HEK293 (cell line): ENCODE measurements at regions not wholly inside any gene's neighbourhood (a gene's known extent, or its start where the extent isn't known, plus 50 kb on each side); places are given as distances from the start of the nearest gene placed in this dataset.

ENCODE experiments used
- CTCF ChIA-PET: fragments of 350-600 bp; formaldehyde crosslinking; extraction: SDS; loops from one replicate; lab custom pipeline; 2021; ENCODE audit warnings: antibody characterized with exemption; lab: Yijun Ruan, JAX
- POLR2A ChIA-PET: fragments of 300-600 bp; formaldehyde crosslinking; extraction: SDS; loops from one replicate; lab custom pipeline; 2020; ENCODE audit warnings: antibody characterized with exemption, inconsistent platforms; lab: Yijun Ruan, JAX
- H3K27ac ChIP-seq: fragments of 200-500 bp; sonication (Bioruptor generic); 2 replicates; pipeline ENCODE4 v1.5.1; 2014; ENCODE audit warnings: low read depth, low read length, control low read depth, inconsistent platforms; ENCODE audit errors: extremely low read depth
- H3K36me3 ChIP-seq, 2 experiments: fragments of 200-500 bp in 1 of 2; sonication (Bioruptor generic) in 1 of 2; 1 replicate in 1 of 2; 2 replicates in 1 of 2; pipeline ENCODE4 v1.5.1; 2014 to 2017; ENCODE audit warnings: inconsistent platforms in 2 of 2, low read length in 2 of 2; ENCODE audit not compliant: control insufficient read depth in 2 of 2, insufficient read depth in 1 of 2
- H3K4me1 ChIP-seq: fragments of 200-500 bp; sonication (Bioruptor generic); 2 replicates; pipeline ENCODE4 v1.5.1; 2014; ENCODE audit warnings: mild to moderate bottlenecking, low read length, inconsistent platforms; ENCODE audit not compliant: control insufficient read depth, insufficient read depth
- H3K4me3 ChIP-seq: 2 replicates; pipeline ENCODE4 v1.5.1; 2011; ENCODE audit warnings: low read depth, mild to moderate bottlenecking, control low read depth, low read length, moderate library complexity
- H3K9me3 ChIP-seq: fragments of 200-500 bp; sonication (Bioruptor generic); 2 replicates; pipeline ENCODE4 v1.5.1; 2014; ENCODE audit warnings: low read depth, low read length, inconsistent platforms; ENCODE audit not compliant: control insufficient read depth, insufficient read depth
- AEBP2 ChIP-seq: fragments of 450-650 bp; formaldehyde crosslinking; IDR thresholded peaks from 2 replicates; pipeline ENCODE4 v1.5.1; 2016; ENCODE audit warnings: missing biosample characterization, missing genetic modification characterization, borderline replicate concordance
- EGR2 ChIP-seq: fragments of 450-650 bp; formaldehyde crosslinking; IDR thresholded peaks from 2 replicates; pipeline ENCODE4 v1.5.1; 2016; ENCODE audit warnings: low read depth, missing biosample characterization, missing genetic modification characterization
- GLIS1 ChIP-seq: fragments of 450-650 bp; formaldehyde crosslinking; IDR thresholded peaks from 2 replicates; pipeline ENCODE4 v1.5.1; 2016; ENCODE audit warnings: missing biosample characterization, missing genetic modification characterization
- GLIS2 ChIP-seq: fragments of 450-650 bp; formaldehyde crosslinking; IDR thresholded peaks from 2 replicates; pipeline ENCODE4 v1.5.1; 2016; ENCODE audit warnings: missing biosample characterization, missing genetic modification characterization
- HOXA7 ChIP-seq: sonication (generic); formaldehyde crosslinking; IDR thresholded peaks from 2 replicates; pipeline ENCODE4 v1.8.1; 2022; ENCODE audit warnings: missing genetic modification reagents, borderline replicate concordance
- PRDM10 ChIP-seq: fragments of 450-650 bp; formaldehyde crosslinking; IDR thresholded peaks from 2 replicates; pipeline ENCODE4 v1.5.1; 2016; ENCODE audit warnings: missing biosample characterization, missing genetic modification characterization
- ZFHX2 ChIP-seq: fragments of 450-650 bp; formaldehyde crosslinking; conservative IDR thresholded peaks from 2 replicates; pipeline ENCODE4 v1.5.1; 2016; ENCODE audit warnings: missing biosample characterization, missing genetic modification characterization
- ZIC2 ChIP-seq: fragments of 450-650 bp; formaldehyde crosslinking; IDR thresholded peaks from 2 replicates; pipeline ENCODE4 v1.5.1; 2016; ENCODE audit warnings: missing biosample characterization, missing genetic modification characterization
- ZNF157 ChIP-seq: fragments of 450-650 bp; formaldehyde crosslinking; IDR thresholded peaks from 2 replicates; pipeline ENCODE4 v1.5.1; 2016; ENCODE audit warnings: missing biosample characterization, missing genetic modification characterization
- ZNF174 ChIP-seq: fragments of 450-650 bp; formaldehyde crosslinking; IDR thresholded peaks from 2 replicates; pipeline ENCODE4 v1.5.0; 2017; ENCODE audit warnings: missing biosample characterization, mild to moderate bottlenecking, missing genetic modification characterization
- ZNF2 ChIP-seq: fragments of 450-650 bp; formaldehyde crosslinking; IDR thresholded peaks from 2 replicates; pipeline ENCODE4 v1.5.1; 2016; ENCODE audit warnings: missing biosample characterization, missing genetic modification characterization
- ZNF26 ChIP-seq: fragments of 450-650 bp; formaldehyde crosslinking; IDR thresholded peaks from 2 replicates; pipeline ENCODE4 v1.5.1; 2016; ENCODE audit warnings: missing biosample characterization, missing genetic modification characterization
- ZNF530 ChIP-seq: fragments of 450-650 bp; formaldehyde crosslinking; IDR thresholded peaks from 2 replicates; pipeline ENCODE4 v1.5.1; 2016; ENCODE audit warnings: low read depth, missing biosample characterization, missing genetic modification characterization
- ZNF561 ChIP-seq: fragments of 450-650 bp; IDR thresholded peaks from 2 replicates; pipeline ENCODE4 v1.5.1; 2018; ENCODE audit warnings: missing biosample characterization, missing genetic modification characterization, borderline replicate concordance
- ZNF664 ChIP-seq: fragments of 450-650 bp; formaldehyde crosslinking; IDR thresholded peaks from 2 replicates; pipeline ENCODE4 v1.5.1; 2016; ENCODE audit warnings: missing biosample characterization, missing genetic modification characterization
- ZNF776 ChIP-seq: fragments of 450-650 bp; formaldehyde crosslinking; IDR thresholded peaks from 2 replicates; pipeline ENCODE4 v1.5.0; 2017; ENCODE audit warnings: missing biosample characterization, missing genetic modification characterization, borderline replicate concordance
- ZNF837 ChIP-seq: fragments of 450-650 bp; formaldehyde crosslinking; IDR thresholded peaks from 2 replicates; pipeline ENCODE4 v1.5.1; 2016; ENCODE audit warnings: missing biosample characterization, missing genetic modification characterization

GRCh38 chr11:8331767-8332166, 68.1 kb upstream of the LMO1 start:
- no peak overlapping the region for H3K4me3 ChIP-seq
- POLR2A ChIA-PET = interaction anchor here (1.2 kb wide), 1 partner anchor 263 kb away, joined by 3 read pairs; the partner anchor contains the start of gene STK33
- no peaks in the 10 kb centered on the region for H3K36me3 ChIP-seq
- no peak overlapping the region for H3K27ac ChIP-seq
- H3K9me3 ChIP-seq = no peaks in the 10 kb centered on the region
- CTCF ChIA-PET = interaction anchor here (0.5 to 0.9 kb wide), 2 partner anchors 235 to 1909 kb away, joined by 3 to 5 read pairs; no protein-coding TSS in a partner anchor
- TF ChIP-seq HOXA7 (CRISPR knock-in tag) = no peak
- peak; percentile 46; the same call in 1 of the 2 replicates for TF ChIP-seq ZFHX2
- TF ChIP-seq ZNF26 (tag by site-specific recombination) = no peak
- no peak for TF ChIP-seq ZNF2 (tag by site-specific recombination)
- TF ChIP-seq GLIS2 (tag by site-specific recombination) = peak; percentile 32; the same call in 1 of the 2 replicates
- peak; percentile 88 for TF ChIP-seq GLIS1 (tag by site-specific recombination)
- TF ChIP-seq ZNF174 = no peak
- no peak for TF ChIP-seq ZNF530 (tag by site-specific recombination)
- TF ChIP-seq PRDM10 = peak; percentile 67
- TF ChIP-seq ZNF776 (tag by site-specific recombination) = no peak
- no peak for TF ChIP-seq ZNF837 (tag by site-specific recombination)
- no peak for TF ChIP-seq ZNF157
- no peak for TF ChIP-seq ZNF561 (tag by site-specific recombination)
- TF ChIP-seq AEBP2 (tag by site-specific recombination) = no peak
- TF ChIP-seq EGR2 (tag by site-specific recombination) = 0 out of 2 replicates have a peak, but pooled peaks have one; percentile 32
- peak; percentile 74 for TF ChIP-seq ZIC2 (tag by site-specific recombination)
- peaks cover 6% of the 10 kb centered on the region; the same call in 1 of the 2 replicates for H3K4me1 ChIP-seq

GRCh38 chr11:8330896-8331295, 67.2 kb upstream of the LMO1 start:
- no peak overlapping the region for H3K4me3 ChIP-seq
- peaks cover 6% of the 10 kb centered on the region; the same call in 1 of the 2 replicates for H3K4me1 ChIP-seq
- ChIA-PET POLR2A (no interaction called here), CTCF (no interaction called here)
- H3K9me3 ChIP-seq = no peaks in the 10 kb centered on the region
- no peak for TF ChIP-seq ZNF664 (tag by site-specific recombination)
- H3K36me3 ChIP-seq = no peaks in the 10 kb centered on the region
- no peak overlapping the region for H3K27ac ChIP-seq
